GM12891 (cell line): ENCODE measurements at regions not wholly inside any gene's neighbourhood (a gene's known extent, or its start where the extent isn't known, plus 50 kb on each side); places are given as distances from the start of the nearest gene placed in this dataset.
"Not testable (repeated sequence)": the region's sequence is repeated elsewhere in the genome, so short reads cannot be mapped to it uniquely, and the experiment has no call there.

Experiments used
- PAX5 ChIP-seq: IDR thresholded peaks from 2 replicates; pipeline ENCODE4 v1.6.1; 2011; ENCODE audit warnings: low read length, moderate library complexity, mild to moderate bottlenecking; ENCODE audit not compliant: insufficient read depth, severe bottlenecking
- POLR2A ChIP-seq: IDR thresholded peaks from 2 replicates; pipeline ENCODE4 v1.6.1; 2011; ENCODE audit warnings: low read depth, low read length, control low read depth
- POLR2AphosphoS5 ChIP-seq: IDR thresholded peaks from 2 replicates; pipeline ENCODE4 v1.6.1; 2011; ENCODE audit warnings: low read depth, low read length, control low read depth
- POU2F2 ChIP-seq: IDR thresholded peaks from 2 replicates; pipeline ENCODE4 v1.6.1; 2011; ENCODE audit warnings: low read depth, mild to moderate bottlenecking, control low read depth, low read length, moderate library complexity
- SPI1 ChIP-seq: IDR thresholded peaks from 2 replicates; pipeline ENCODE4 v1.6.1; 2011; ENCODE audit warnings: low read depth, low read length, control low read depth
- TAF1 ChIP-seq: IDR thresholded peaks from 2 replicates; pipeline ENCODE4 v1.6.1; 2011; ENCODE audit warnings: low read depth, low read length, control low read depth

DNA sequence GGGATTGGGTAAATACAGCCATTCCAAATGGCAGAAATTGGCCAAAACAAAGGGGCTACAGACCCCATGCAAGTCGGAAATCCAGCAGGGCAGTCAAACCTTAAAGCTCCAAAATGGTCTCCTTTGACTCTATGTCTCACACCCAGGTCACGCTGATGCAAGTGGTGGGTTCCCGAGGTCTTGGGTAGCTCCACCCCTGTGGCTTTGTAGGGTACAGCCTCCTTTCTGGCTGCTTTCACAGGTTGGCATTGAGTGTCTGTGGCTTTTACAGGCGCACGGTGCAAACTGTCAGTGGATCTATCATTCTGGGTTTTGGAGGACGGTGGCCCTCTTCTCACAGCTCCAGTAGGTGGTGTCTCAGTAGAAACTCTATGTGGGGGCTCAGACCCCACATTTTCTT lies 358.6 kb upstream of the TGIF2LX start:
- not testable (repeated sequence) for TF ChIP-seq POLR2A, POLR2AphosphoS5, SPI1, TAF1, PAX5, POU2F2
